GM13976 (cell line): ENCODE measurements at regions not wholly inside any gene's neighbourhood (a gene's known extent, or its start where the extent isn't known, plus 50 kb on each side); places are given as distances from the start of the nearest gene placed in this dataset.
"Not testable (repeated sequence)": the region's sequence is repeated elsewhere in the genome, so short reads cannot be mapped to it uniquely, and the experiment has no call there.

Experiments
- DNase-seq: peaks from one replicate; pipeline ENCODE4 v3.0.0; 2012; ENCODE audit warnings: low spot score
- CTCF ChIP-seq: IDR thresholded peaks from 2 replicates; pipeline ENCODE4 v1.5.1; 2012; ENCODE audit warnings: borderline replicate concordance, mild to moderate bottlenecking; ENCODE audit not compliant: insufficient read depth; ENCODE audit errors: extremely low read depth, missing control alignments, control extremely low read depth
- in situ Hi-C: fragments of 300-500 bp; cut with MboI; formaldehyde crosslinking; loops from one replicate; pipeline ENCODE4 v1.12.0; 2022; ENCODE audit warnings: low sequenced_read_pairs, mixed read lengths, inconsistent platforms; ENCODE audit not compliant: unreplicated experiment

- DNase-seq = no peak
- in situ Hi-C loops = no loop called here
- no peak for TF ChIP-seq CTCF
Measured at GRCh38 chr9:118670011-118670953, 699.0 kb downstream of the BRINP1 start.

GRCh38 chr9:118674942-118675341, 694.3 kb downstream of the BRINP1 start:
- no peak for DNase-seq
- no peak for TF ChIP-seq CTCF
- in situ Hi-C loops = no loop called here

DNA sequence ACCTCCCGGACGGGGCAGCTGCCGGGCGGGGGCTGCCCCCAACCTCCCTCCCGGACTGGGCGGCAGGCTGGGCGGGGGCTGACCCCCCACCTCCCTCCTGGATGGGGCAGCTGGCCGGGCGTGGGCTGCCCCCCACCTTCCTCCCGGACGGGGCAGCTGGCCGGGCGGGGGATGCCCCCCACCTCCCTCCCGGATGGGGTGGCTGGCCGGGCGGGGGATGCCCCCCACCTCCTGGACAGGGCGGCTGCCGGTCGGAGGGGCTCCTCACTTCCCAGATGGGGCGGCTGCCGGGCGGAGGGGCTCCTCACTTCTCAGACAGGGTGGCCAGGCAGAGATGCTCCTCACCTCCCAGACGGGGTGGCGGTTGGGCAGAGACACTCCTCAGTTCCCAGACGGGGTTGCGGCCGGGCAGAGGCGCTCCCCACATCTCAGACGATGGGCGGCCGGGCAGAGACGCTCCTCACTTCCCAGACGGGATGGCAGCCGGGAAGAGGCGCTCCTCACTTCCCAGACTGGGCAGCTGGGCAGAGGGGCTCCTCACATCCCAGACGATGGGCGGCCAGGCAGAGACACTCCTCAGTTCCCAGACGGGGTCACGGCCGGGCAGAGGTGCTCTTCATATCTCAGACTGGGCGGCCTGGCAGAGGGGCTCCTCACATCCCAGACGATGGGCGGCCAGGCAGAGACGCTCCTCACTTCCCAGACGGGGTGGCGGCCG, 691.1 kb downstream of the BRINP1 start:
- DNase-seq, in situ Hi-C loops: not testable (repeated sequence)

DNA sequence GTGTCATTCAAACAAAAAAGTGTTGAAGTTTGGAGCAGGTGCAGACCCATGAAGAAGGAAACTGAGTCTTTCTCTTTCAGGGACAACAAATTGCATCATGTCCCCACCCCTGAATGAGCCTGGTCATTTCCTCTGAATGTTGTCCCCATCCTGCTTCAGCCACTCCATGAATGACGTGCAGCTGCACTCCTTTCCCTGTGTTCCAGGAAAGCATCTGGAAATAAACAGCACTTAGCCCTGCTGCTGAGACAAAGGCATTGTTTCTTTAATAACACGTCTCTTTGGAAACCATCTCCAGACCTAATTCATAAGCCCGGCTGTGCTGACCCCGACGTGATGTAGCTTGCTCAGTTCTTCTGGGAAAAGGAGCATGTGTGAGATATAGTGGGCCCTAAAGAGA, 682.3 kb downstream of the BRINP1 start:
- in situ Hi-C loops = no loop called here
- TF ChIP-seq CTCF = no peak
- no peak for DNase-seq

DNA sequence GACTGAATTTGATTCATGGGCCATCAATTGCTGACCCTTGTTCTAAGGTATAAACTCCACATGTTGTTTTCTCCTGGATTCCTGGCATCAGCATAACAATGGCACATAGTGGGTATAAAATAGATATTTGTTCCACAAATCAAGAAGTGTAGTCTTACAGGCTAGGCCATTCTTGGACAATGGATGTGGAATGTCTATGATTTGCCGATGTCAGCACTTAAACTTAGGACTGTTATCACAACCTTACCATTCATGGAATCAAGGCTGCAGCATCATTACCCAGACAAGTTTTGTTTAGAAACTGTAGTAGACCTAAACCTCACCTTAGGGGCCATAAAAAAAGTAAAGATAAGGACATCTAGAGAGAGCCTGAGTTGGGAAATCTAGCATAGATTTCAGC, 680.0 kb downstream of the BRINP1 start:
- DNase-seq = no peak
- in situ Hi-C loops = no loop called here
- no peak for TF ChIP-seq CTCF

GRCh38 chr9:118692613-118693012, 676.6 kb downstream of the BRINP1 start:
- in situ Hi-C loops = no loop called here
- TF ChIP-seq CTCF = no peak
- no peak for DNase-seq

- TF ChIP-seq CTCF = no peak
- in situ Hi-C loops = no loop called here
- no peak for DNase-seq
Measured at GRCh38 chr9:118693645-118694044, 675.6 kb downstream of the BRINP1 start.

DNA sequence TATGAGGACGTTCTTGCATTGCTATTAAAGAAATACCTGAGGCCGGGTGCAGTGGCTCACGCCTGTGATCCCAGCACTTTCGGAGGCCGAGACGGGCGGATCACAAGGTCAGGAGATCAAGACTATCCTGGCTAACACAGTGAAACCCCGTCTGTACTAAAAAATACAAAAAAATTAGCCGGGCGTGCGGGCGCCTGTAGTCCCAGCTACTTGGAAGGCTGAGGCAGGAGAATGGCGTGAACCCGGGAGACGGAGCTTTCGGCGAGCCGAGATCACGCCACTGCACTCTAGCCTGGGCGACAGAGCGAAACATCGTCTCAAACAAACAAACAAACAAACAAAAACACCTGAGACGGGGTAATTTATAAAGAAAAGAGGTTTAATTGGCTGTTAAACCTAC, 674.0 kb downstream of the BRINP1 start:
- in situ Hi-C loops, DNase-seq: not testable (repeated sequence)
